EL (cell line): ENCODE measurements at regions not wholly inside any gene's neighbourhood (a gene's known extent, or its start where the extent isn't known, plus 50 kb on each side); places are given as distances from the start of the nearest gene placed in this dataset.
"Not testable (repeated sequence)": the region's sequence is repeated elsewhere in the genome, so short reads cannot be mapped to it uniquely, and the experiment has no call there.

Source experiments
- DNase-seq: peaks from one replicate; pipeline ENCODE4 v3.0.0-alpha.2; 2016

GRCh38 chr13:74771964-74772363 is 637.8 kb upstream of the KLF12 start:
- DNase-seq, result peak; percentile 87

- DNase-seq, result peak; percentile 86
Observed at GRCh38 chr13:74770361-74770760, 636.2 kb upstream of the KLF12 start.

DNA sequence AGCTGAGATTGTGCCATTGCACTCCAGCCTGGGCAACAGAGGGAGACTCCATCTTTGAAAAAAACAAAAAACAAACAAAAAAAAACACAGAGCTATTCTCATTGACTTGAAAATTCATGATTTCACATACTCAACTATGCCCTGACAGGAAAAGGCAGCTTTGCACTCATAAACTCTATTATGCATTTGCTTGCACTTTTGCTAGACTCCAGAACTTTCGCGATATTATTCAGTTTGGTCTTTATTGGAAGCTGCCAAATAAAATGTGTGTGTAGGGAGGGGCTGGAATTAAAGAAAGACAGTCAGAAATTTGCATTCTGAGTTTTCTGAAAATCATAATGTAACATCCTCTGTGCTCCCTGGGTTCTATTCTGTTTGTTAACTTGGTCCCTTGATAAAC is 635.1 kb upstream of the KLF12 start:
- DNase-seq, result no peak

DNA sequence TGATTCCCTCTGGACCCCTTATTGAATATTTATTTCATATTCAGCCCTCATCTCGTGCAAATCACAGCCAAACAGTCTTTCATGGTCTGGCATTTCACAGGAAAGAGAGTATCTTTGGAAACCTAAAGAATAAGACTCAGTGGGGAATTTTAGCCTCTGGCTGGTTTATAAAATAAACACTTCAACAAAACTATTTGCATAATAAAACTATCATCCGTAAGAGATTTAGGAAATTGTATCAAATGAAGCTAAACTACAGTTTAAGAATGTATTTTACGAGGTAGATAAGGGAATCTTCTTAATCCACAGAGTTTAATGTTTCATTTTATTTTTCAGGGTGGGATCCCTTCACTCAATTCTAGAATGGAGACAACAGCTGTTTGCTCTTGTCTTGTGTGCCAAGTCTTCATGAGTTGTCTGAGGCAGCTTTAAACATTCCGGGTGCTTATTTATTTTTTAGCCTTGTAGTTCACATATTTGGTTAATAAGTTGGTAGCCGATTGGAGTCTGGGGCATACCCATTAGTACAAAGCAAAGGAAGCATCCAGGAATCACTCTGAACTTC is 634.4 kb upstream of the KLF12 start:
- peak; percentile 44 for DNase-seq

GRCh38 chr13:74767050-74767449 is 632.8 kb upstream of the KLF12 start:
- DNase-seq, result peak; percentile 69

GRCh38 chr13:74765955-74766354 is 631.8 kb upstream of the KLF12 start:
- no peak for DNase-seq

DNA sequence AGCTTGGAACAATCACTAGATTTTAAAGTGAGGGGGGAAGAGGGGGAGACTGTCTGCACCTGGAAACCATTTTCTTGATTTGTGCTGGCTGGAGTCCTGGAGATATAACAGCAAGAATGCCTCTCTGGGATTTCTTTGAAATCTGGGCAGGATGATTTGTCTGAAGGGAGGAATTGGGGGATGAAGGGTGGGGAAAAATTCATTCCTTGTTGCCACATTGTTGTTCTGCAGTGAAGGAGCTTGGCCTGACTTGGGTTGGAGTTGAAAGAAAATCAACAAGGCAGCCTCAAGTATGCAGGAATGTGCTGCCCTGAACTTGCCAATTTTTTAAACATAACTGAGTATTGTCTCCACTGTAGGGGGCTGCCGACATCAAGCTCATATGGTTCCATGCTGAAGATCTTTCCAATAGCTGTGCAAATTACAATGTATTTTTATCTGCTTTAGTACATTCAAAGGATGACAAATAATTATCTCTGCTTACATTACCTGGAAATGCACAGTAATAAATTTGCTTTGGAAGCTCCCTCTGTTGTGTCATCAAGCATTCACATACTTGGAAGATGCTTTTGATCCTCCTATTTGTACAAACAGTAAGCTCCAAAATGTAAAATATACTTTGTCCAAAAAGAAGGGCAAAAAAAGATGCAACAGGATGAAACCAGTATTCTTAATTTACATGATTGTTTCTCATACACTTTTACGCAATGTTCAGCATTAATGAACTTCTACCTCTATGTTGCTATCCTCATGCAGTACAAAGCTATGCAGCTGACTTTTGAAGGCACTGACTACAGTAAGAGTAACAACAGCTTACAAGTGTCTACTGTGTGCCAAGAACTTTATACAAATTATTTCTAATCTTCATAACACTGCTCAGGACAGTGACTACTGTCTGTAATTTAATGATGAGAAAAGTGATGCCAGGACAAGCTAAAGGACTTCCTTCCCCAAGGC is 627.9 kb upstream of the KLF12 start:
- peak; percentile 13 for DNase-seq

DNA sequence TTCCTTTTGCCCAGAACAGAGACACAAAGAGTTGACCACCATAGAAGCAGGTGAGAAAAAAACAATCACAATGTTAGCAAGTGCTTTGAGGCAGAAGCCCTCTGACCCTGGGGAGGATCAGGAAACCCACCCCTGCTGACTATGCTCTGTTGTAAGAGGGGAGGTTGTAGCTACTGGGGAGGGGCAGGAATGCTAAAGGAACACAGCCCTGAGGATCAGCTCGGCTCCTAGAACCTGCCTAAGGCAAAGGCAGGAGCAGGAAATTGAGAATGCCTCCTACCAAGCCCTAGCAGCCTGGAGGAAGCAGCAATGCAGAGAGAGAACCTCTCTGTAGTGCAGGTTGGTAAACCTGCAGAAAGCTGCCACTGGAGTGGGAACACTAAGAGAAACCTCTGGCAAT is 624.0 kb upstream of the KLF12 start:
- DNase-seq, result no peak

GRCh38 chr13:74755065-74755464 is 620.9 kb upstream of the KLF12 start:
- no peak for DNase-seq

- no peak for DNase-seq
Observed at GRCh38 chr13:74751739-74752138, 617.5 kb upstream of the KLF12 start.

DNA sequence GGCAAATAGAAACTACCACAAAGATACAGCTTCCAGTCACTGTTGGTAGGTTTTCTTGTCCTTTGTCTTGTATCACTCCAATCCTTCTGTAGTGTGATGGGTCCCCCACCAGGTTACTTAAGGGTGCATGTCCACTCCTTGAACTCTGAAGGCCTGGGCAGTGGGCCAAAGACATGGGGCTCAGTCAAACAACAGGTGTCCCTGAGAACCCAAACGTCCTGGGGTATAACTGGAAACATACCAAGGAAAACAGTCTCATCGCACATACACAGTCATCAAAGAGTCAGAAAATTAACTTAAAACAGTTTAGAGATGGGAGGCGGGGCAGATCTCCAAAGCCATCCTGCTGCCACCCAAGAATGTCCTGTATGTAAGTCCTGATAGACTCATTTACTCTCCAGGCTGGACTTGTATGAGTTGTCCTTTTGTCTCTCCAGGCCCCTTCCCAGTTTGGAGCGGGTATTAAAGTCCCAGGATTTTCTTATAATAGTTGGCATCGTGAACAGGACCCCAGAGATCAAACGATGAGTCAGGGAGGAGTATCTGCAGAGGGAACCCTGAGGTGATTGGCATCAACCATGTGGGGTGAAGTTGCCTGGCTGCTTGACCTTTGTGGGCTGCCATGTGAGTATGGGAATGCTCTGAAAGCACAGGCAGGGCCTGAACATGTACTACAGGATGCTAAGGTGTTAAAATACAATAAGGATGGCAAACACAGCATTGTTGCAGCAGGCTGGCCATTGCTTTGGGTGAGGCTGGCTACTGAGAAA is 613.2 kb upstream of the KLF12 start:
- DNase-seq, result no peak

DNA sequence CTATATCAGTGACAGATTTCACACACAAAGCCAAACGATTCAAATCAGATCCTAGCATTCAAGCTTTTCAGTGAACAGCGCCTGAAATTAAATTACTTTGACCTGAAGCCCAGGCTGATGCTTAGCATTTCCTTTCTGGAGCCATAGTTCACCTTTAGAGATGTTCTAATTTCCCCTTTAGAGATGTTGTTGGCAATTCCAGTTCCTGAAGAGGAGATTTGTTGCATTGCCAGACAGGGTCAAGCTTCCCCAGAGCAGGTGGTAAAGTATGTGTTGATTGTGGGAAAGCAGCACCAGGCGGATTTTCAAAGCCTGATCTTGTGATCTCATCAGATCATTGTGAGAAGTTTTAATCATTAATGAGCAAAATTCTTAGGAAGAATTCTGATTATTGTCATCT is 609.8 kb upstream of the KLF12 start:
- no peak for DNase-seq

DNA sequence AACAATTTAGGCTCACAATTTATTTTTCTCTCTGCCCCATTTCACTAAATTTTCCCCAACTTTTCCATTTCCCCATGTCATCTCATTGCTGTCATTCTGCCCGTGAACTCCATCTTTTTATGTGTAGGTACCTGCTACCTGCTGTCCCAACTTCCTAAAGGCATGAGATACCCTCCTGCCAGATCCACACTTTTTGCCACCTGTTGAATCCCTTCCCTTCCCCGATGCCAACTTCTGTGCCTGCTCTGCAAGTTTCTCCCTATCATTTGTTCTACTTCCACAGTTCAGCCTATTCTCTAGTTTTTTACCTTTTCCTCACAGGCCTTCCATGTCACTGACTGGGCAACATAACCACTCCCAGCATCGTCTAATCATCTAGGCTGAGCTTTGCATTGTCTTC is 607.5 kb upstream of the KLF12 start:
- no peak for DNase-seq

- DNase-seq, result no peak
Observed at GRCh38 chr13:74732736-74733385, 598.7 kb upstream of the KLF12 start.

GRCh38 chr13:74731731-74732130 is 597.5 kb upstream of the KLF12 start:
- DNase-seq, result no peak

DNA sequence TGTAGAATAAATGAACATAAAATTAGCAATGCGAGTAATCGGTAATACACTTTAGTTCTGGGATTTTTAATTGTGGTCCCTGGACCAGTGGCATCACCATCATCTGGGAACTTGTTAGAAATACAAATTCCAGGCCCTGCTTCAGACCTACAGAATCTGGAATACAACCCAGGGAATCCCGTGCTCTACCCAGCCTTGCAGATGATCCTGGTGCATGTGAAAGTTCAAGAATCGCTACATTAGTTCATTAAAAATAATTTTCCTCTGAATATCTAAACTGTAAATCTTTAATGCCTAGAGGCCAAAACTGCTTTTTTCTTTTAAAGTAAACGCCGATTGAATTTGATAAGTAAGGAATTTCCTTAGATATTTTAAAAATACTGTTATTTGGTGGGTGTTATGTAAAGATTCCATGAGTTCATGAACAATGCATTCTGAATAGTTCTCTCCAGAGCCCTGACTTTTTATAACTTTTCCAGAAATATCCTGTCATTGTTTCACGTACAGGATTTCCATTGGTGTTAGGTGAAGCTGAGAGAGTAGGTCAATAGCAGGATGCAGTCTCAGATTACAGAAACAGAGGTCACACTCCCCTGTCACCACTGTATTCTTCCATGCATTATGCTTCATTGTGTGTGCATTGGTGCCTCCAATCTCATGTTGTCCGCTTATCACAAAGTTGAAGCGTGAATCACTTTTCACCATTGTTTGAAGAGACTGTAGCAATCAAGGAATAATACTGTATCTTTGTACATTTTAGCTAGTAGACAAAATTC is 596.5 kb upstream of the KLF12 start:
- no peak for DNase-seq

GRCh38 chr13:74726206-74726605 is 592.0 kb upstream of the KLF12 start:
- no peak for DNase-seq

GRCh38 chr13:74718232-74718842 is 584.1 kb upstream of the KLF12 start:
- DNase-seq, result not testable (repeated sequence)

DNA sequence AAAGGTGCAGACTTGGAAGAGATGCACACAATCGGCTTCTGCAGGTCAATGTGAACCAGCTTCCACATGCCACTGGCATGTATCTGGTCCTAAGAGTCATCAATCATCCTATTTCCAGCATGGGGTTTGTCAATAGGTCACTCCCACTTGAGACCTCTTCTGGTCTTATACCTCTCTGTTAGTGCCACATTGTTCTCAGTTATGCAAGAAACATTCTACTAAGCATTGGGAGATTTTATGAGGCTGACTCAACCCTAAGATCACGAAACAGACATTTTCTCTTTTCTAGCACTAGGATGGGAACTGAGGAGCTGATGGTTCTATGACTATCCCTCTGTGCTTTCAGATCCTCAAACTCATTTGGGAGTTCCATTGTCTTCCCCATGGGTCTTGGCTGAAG is 581.5 kb upstream of the KLF12 start:
- peak; percentile 52 for DNase-seq

DNA sequence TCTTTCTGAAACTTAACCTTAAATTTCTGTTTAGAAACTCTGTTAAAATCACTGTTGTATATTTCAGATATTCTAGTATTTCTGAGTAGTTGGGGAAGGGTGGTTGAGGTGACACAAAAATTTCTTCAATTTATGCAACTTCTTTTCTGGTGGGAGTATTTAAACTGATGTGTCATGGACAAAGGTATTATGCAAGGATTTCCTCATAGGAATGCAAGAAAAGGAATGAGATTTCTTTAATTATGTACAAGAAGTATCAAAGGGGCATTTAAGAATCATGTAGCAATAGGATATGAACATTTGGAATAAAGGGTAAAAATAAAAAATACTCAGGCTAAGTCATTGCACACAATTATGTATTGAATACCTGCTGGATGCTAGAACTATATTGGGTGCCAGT is 575.8 kb upstream of the KLF12 start:
- DNase-seq, result peak; percentile 22

- no peak for DNase-seq
Observed at GRCh38 chr13:74709226-74709625, 575.0 kb upstream of the KLF12 start.

- no peak for DNase-seq
Observed at GRCh38 chr13:74708629-74709028, 574.4 kb upstream of the KLF12 start.
